Sigmoid colon (tissue), 4 donors: ENCODE measurements at regions not wholly inside any gene's neighbourhood (a gene's known extent, or its start where the extent isn't known, plus 50 kb on each side); places are given as distances from the start of the nearest gene placed in this dataset.

Experiments used
- CTCF ChIP-seq, 4 experiments: fragments of 450-650 bp in 3 of 4; fragments of 200-600 bp in 1 of 4; IDR thresholded peaks; one replicate each; pipeline ENCODE4 v1.5.1; 2016 to 2019; ENCODE audit warnings: antibody characterized with exemption in 4 of 4, mild to moderate bottlenecking in 3 of 4, moderate library complexity in 2 of 4
- EP300 ChIP-seq, 4 donors: sonication (generic); formaldehyde crosslinking; IDR thresholded peaks; one replicate each; pipeline ENCODE4 v1.6.1; 2017; ENCODE audit warnings: antibody characterized with exemption in 4 of 4
- POLR2A ChIP-seq, 2 donors: fragments of 450-650 bp; IDR thresholded peaks; one replicate each; pipeline ENCODE4 v1.6.1; 2016; ENCODE audit warnings: antibody characterized with exemption in 2 of 2, mild to moderate bottlenecking in 2 of 2, moderate library complexity in 2 of 2

GRCh38 chr9:22308177-22308576 lies 138.4 kb upstream of the DMRTA1 start:
- TF ChIP-seq CTCF (IDR thresholded peaks at IDR 0.05): no peak
- TF ChIP-seq POLR2A (IDR thresholded peaks at IDR 0.05): no peak
- TF ChIP-seq EP300 (IDR thresholded peaks at IDR 0.05): no peak
